HG03342 (cell line): ENCODE measurements at regions not wholly inside any gene's neighbourhood (a gene's known extent, or its start where the extent isn't known, plus 50 kb on each side); places are given as distances from the start of the nearest gene placed in this dataset.
"Not testable (repeated sequence)": the region's sequence is repeated elsewhere in the genome, so short reads cannot be mapped to it uniquely, and the experiment has no call there.

Experiments
- ATAC-seq: cut with Tn5 transposase; IDR thresholded peaks from one replicate; pipeline ENCODE4 v1.9.1; 2021; ENCODE audit warnings: mild to moderate bottlenecking, moderate library complexity; ENCODE audit not compliant: unreplicated experiment

GRCh38 chr2:109052922-109053321 is 63.9 kb upstream of the EDAR start:
- ATAC-seq: no peak

DNA sequence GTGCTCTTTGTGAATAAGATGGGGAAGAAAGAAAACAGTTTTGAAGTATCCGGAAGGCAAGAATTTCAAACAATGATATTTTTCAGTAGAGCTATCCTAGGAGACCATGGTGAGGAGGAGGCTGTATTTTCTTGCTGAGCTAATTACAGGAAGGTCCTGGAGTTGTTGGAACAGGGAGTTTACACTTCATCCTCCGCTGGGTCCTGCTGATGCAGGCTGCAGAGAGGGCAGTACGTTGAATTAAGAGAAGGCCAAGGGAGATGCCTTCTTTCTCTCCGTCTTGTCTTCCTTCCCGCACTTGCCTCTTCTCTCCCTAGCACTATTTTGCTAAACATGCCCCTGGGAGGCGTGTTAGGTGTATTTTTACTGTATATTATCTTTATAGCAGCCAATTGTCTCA is 60.0 kb upstream of the EDAR start:
- ATAC-seq: no peak

- ATAC-seq: no peak
These were observed 59.1 kb upstream of the EDAR start for GRCh38 chr2:109048163-109048562.

GRCh38 chr2:109047569-109047968 is 58.5 kb upstream of the EDAR start:
- not testable (repeated sequence) for ATAC-seq

DNA sequence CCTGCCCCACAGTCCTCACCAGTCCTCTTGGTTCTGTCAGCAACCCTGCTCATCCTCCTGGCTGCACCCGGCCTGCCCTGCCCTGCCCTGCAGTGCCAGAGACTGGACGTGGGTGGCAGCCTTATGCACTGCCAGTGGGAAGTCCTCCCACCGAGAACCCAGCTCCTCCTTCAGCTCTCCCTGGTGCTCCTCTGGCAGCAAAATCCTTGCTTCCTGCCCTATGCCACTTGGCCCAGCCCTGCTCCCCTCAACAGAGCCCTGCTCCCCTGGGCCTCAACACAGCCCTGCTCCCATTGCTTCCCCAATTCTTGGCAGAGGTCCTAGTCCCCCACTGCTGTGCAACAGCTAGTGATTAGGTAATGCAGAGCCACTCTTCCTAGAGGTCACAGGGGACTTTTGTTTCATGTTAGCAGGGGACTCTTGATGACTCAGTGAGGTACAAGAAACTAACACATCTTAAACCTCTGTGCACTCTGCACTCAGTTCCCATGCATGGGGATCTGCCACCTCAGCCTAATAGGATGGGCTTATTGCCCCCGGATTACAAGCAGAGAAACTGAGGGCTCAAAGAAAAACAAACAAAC is 58.0 kb upstream of the EDAR start:
- peak; percentile 83 for ATAC-seq

DNA sequence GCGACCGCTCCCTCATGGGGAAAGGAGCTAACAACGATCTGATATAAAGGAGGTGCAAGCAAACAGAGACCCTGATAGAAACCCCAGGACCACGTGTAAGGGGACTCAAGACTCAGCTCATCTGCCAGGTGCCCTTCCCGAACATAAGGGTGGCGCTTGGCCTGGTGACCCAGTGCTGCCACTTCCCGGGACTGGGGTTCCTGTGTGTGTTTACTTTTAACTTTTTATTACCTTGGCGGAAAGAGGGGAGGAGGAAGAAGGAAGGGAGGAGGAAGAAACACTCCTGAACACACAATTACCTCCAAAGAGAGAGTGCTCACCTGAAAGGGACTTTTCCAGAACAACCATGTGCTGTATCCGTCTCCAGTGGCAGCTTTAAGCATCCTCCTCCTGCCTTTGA is 56.5 kb upstream of the EDAR start:
- ATAC-seq: no peak

DNA sequence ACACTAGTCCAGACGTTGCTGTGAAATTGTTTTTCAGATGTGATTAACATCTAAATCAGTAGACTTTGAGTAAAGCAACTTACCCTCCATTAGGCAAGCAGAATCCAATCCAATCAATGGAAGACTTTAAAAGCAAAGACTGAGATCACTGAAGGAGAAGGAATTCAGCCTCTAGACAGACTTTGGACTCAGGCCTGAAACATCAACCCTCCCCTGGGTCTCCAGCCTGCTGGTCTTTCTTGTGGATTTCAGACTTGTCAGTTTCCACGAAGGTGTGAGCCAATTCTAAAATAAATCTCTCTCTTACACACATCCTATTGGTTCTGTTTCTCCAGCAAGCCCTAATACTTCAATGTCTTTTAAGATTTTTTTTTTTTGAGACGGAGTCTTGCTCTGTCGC is 50.0 kb upstream of the EDAR start:
- no peak for ATAC-seq
